Lung (tissue), 11 donors: ENCODE measurements at regions not wholly inside any gene's neighbourhood (a gene's known extent, or its start where the extent isn't known, plus 50 kb on each side); places are given as distances from the start of the nearest gene placed in this dataset.

ENCODE experiments used
- ATAC-seq: fragments of 200-7000 bp; cut with Tn5 transposase; one replicate; pipeline ENCODE4 v1.9.1; 2020; ENCODE audit warnings: moderate number of reproducible peaks; ENCODE audit not compliant: insufficient read depth, low FRiP score
- DNase-seq, 3 donors: peaks; one replicate each; pipeline ENCODE4 v3.0.0-alpha.2; 2013 to 2017
- H3K27ac ChIP-seq, 2 donors: one replicate each; pipeline ENCODE4 v1.5.1; 2013; ENCODE audit warnings: mild to moderate bottlenecking in 2 of 2, moderate library complexity in 2 of 2, control low read depth in 1 of 2, inconsistent platforms in 1 of 2, low read depth in 1 of 2, low read length in 1 of 2
- H3K27me3 ChIP-seq, 3 donors: one replicate each; pipeline ENCODE4 v1.5.1; 2013; ENCODE audit warnings: low read length in 2 of 3; ENCODE audit not compliant: control insufficient read depth in 3 of 3, insufficient read depth in 3 of 3
- H3K36me3 ChIP-seq, 4 donors: one replicate each; pipeline ENCODE4 v1.5.1; 2013; ENCODE audit warnings: low read length in 4 of 4, mild to moderate bottlenecking in 1 of 4, moderate library complexity in 1 of 4; ENCODE audit not compliant: control insufficient read depth in 4 of 4, insufficient read depth in 4 of 4
- H3K4me1 ChIP-seq, 5 donors: one replicate each; pipeline ENCODE4 v1.5.1; 2013; ENCODE audit warnings: low read length in 5 of 5, mild to moderate bottlenecking in 2 of 5, moderate library complexity in 1 of 5; ENCODE audit not compliant: control insufficient read depth in 5 of 5, insufficient read depth in 5 of 5
- H3K4me3 ChIP-seq: one replicate; pipeline ENCODE4 v1.5.1; 2013; ENCODE audit warnings: mild to moderate bottlenecking, control low read depth, moderate library complexity
- H3K9ac ChIP-seq, 2 donors: one replicate each; pipeline ENCODE4 v1.5.1; 2013; ENCODE audit warnings: low read length in 2 of 2, control low read depth in 1 of 2; ENCODE audit not compliant: insufficient read depth in 1 of 2
- H3K9me3 ChIP-seq, 4 donors: one replicate each; pipeline ENCODE4 v1.5.1; 2013; ENCODE audit warnings: low read length in 3 of 4, mild to moderate bottlenecking in 1 of 4, moderate library complexity in 1 of 4; ENCODE audit not compliant: control insufficient read depth in 4 of 4, insufficient read depth in 3 of 4
- WGBS, 2 donors: extraction: QIAGEN DNeasy Blood & Tissue Kit; methylation state at CpG; one replicate each; pipeline ENCODE4 v1.1.7; 2013; 5-methylcytosine and 5-hydroxymethylcytosine counted together
- TF ChIP-seq, protein P1 (sequence below): IDR thresholded peaks from 2 replicates; pipeline ENCODE4 v1.5.1; 2012; ENCODE audit warnings: mild to moderate bottlenecking; ENCODE audit errors: control extremely low read depth, extremely low read depth
- donor health status: control.
- donor health status: control.
- donor health status: Bipolar disorder and iron deficiency.
- donor health status: healthy.
- donor health status: DM: yes; HTN: yes; CAD: no.

DNA sequence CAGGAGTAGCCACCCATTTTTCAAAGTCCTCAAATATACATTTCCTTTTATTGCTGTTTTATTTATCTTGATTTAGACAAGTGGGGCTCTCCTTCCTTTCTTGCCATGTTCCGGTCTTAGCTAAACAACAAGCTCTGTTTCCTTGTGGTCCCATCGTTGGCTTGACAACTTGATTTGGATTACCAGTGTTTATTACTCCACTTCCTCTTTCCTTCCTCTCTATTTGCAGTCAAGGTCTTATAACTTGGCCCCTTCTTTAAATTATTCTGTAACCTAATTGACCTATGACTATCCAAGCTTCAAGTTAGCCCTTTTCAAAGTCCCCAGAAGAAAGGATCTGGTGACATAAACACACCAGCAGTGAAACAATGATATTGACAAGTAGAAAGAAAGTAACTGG, 130.6 kb upstream of the STT3B start:
- Histone ChIP-seq H3K36me3 (no peaks in the 10 kb centered on the region), H3K27me3 (no peaks in the 10 kb centered on the region), H3K9ac (no peak overlapping the region), H3K9me3 (no peaks in the 10 kb centered on the region), H3K27ac (no peak overlapping the region), H3K4me3 (no peak overlapping the region), H3K4me1 (peaks cover 0 to 4% (median 0%) of the 10 kb centered on the region in 5 donors)
- 21 to 25% methylated on average over 2 of the region's 2 CpGs for WGBS, 2 donors
- DNase-seq (peak in 2 of 3 donors; percentile 37 to 42), ATAC-seq (no peak)
- TF ChIP-seq, protein P1, sequence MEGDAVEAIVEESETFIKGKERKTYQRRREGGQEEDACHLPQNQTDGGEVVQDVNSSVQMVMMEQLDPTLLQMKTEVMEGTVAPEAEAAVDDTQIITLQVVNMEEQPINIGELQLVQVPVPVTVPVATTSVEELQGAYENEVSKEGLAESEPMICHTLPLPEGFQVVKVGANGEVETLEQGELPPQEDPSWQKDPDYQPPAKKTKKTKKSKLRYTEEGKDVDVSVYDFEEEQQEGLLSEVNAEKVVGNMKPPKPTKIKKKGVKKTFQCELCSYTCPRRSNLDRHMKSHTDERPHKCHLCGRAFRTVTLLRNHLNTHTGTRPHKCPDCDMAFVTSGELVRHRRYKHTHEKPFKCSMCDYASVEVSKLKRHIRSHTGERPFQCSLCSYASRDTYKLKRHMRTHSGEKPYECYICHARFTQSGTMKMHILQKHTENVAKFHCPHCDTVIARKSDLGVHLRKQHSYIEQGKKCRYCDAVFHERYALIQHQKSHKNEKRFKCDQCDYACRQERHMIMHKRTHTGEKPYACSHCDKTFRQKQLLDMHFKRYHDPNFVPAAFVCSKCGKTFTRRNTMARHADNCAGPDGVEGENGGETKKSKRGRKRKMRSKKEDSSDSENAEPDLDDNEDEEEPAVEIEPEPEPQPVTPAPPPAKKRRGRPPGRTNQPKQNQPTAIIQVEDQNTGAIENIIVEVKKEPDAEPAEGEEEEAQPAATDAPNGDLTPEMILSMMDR = no peak

DNA sequence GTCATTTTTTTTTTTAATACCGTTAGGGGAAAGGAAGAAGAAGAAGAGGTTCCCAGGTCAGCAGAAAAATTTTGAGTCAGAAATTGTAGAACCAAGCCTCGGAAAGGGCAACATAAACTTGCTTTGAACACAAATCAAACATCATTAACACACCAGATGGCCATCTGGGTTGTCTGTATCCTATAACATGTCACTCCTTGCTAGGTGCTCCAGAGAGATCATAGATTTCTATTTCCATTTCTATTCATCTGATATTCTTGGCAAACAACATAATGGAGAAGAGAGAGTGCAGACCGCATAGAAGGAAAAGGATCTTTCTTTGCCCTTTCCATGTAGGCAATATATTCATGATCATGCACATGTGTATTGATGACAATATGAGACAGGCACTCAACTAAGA, 129.5 kb upstream of the STT3B start:
- ATAC-seq (no peak), DNase-seq (no peak)
- TF ChIP-seq, protein P1 = no peak
- H3K4me3 ChIP-seq = no peak overlapping the region
- no peaks in the 10 kb centered on the region for H3K36me3 ChIP-seq
- no peaks in the 10 kb centered on the region for H3K27me3 ChIP-seq
- no peak overlapping the region for H3K27ac ChIP-seq
- no peak overlapping the region for H3K9ac ChIP-seq
- 79 to 86% methylated on average over 3 of the region's 3 CpGs for WGBS, 2 donors
- H3K9me3 ChIP-seq = no peaks in the 10 kb centered on the region
- peaks cover 0 to 4% (median 0%) of the 10 kb centered on the region in 5 donors for H3K4me1 ChIP-seq

DNA sequence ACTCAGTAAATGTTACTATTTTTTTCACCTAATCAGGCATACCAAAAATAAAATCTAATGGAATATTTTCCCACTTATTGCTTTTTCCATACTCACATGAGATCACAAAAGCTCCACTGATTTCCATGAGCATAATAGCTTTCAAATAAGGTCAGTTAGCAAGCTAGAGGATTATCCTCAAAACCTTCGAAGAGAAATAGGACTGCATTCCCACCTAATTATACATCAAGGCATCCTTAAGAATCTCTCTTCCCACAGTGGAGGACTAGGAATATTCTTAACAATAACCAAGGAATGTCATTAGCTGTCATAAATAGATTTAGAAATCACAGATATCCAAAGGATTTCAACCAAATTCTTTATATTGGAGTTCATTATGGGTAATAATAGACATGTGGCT, 127.9 kb upstream of the STT3B start:
- Histone ChIP-seq H3K4me3 (no peak overlapping the region), H3K27me3 (no peaks in the 10 kb centered on the region), H3K9ac (no peak overlapping the region), H3K36me3 (no peaks in the 10 kb centered on the region), H3K9me3 (no peaks in the 10 kb centered on the region), H3K27ac (no peak overlapping the region), H3K4me1 (peaks cover 0 to 4% (median 0%) of the 10 kb centered on the region in 5 donors)
- ATAC-seq (no peak), DNase-seq (no peak)
- TF ChIP-seq, protein P1 = no peak
- WGBS, 2 donors = 83 to 95% methylated on average over 1 of the region's 1 CpG

DNA sequence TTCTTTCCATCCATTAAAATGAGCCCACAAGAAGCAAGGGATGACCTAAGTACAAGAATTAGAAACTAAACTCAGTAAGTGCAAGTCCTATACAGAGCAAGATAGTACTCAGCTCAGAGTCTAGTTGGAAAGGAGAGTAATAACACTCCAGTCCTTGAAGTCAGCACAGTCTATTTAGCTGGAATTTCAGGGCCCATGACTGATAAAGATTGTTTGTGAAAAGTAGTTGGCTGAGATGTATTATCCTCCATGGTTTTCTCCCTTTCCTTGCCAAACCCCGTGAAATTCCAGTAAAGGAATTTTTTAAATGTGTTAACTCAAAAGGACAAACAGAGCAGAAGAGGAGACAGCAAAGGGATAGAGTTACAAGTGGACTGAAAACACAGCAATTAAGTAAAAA, 127.2 kb upstream of the STT3B start:
- no peaks in the 10 kb centered on the region for H3K27me3 ChIP-seq
- no peaks in the 10 kb centered on the region for H3K9me3 ChIP-seq
- WGBS, 2 donors = 38 to 63% methylated on average over 1 of the region's 1 CpG
- TF ChIP-seq, protein P1 = no peak
- ATAC-seq (no peak), DNase-seq (peak in 2 of 3 donors; percentile 10)
- H3K4me1 ChIP-seq = peaks cover 0 to 4% (median 0%) of the 10 kb centered on the region in 5 donors
- no peak overlapping the region for H3K27ac ChIP-seq
- H3K4me3 ChIP-seq = no peak overlapping the region
- no peaks in the 10 kb centered on the region for H3K36me3 ChIP-seq
- no peak overlapping the region for H3K9ac ChIP-seq
